NCI-H1092 treated with DMSO at 0.1 percent for 48 hours (cell line): ENCODE measurements at regions not wholly inside any gene's neighbourhood (a gene's known extent, or its start where the extent isn't known, plus 50 kb on each side); places are given as distances from the start of the nearest gene placed in this dataset.

Experiments used
- DNase-seq: peaks from one replicate; lab custom pipeline; 2025; lab: John Stamatoyannopoulos, UW

- no peak for DNase-seq
These were observed 1117.7 kb upstream of the MAP3K7 start for GRCh38 chr6:91704531-91704930.

- no peak for DNase-seq
These were observed 1110.3 kb upstream of the MAP3K7 start for GRCh38 chr6:91697010-91697695.

- DNase-seq, result no peak
These were observed 1108.3 kb upstream of the MAP3K7 start for GRCh38 chr6:91695221-91695620.

- DNase-seq, result no peak
These were observed 1107.3 kb upstream of the MAP3K7 start for GRCh38 chr6:91694016-91694654.

GRCh38 chr6:91691449-91691848, 1104.6 kb upstream of the MAP3K7 start:
- no peak for DNase-seq

GRCh38 chr6:91683240-91683639, 1096.4 kb upstream of the MAP3K7 start:
- no peak for DNase-seq

GRCh38 chr6:91681296-91681695, 1094.4 kb upstream of the MAP3K7 start:
- DNase-seq, result no peak

GRCh38 chr6:91678679-91679446, 1092.0 kb upstream of the MAP3K7 start:
- peak; percentile 82 for DNase-seq

GRCh38 chr6:91672201-91672600, 1085.3 kb upstream of the MAP3K7 start:
- no peak for DNase-seq

- no peak for DNase-seq
These were observed 1083.0 kb upstream of the MAP3K7 start for GRCh38 chr6:91669871-91670268.

GRCh38 chr6:91669154-91669870, 1082.4 kb upstream of the MAP3K7 start:
- DNase-seq, result peak; percentile 80

GRCh38 chr6:91667596-91667995, 1080.7 kb upstream of the MAP3K7 start:
- no peak for DNase-seq

- DNase-seq, result no peak
These were observed 1077.6 kb upstream of the MAP3K7 start for GRCh38 chr6:91664327-91664959.

- DNase-seq, result no peak
These were observed 1074.0 kb upstream of the MAP3K7 start for GRCh38 chr6:91660893-91661292.

GRCh38 chr6:91659891-91660290, 1073.0 kb upstream of the MAP3K7 start:
- peak; percentile 85 for DNase-seq

- peak; percentile 22 for DNase-seq
These were observed 1067.9 kb upstream of the MAP3K7 start for GRCh38 chr6:91654793-91655192.

GRCh38 chr6:91654357-91654756, 1067.5 kb upstream of the MAP3K7 start:
- no peak for DNase-seq

GRCh38 chr6:91653895-91654294, 1067.0 kb upstream of the MAP3K7 start:
- peak; percentile 16 for DNase-seq

- no peak for DNase-seq
These were observed 1066.3 kb upstream of the MAP3K7 start for GRCh38 chr6:91653076-91653723.

GRCh38 chr6:91646649-91647048, 1059.8 kb upstream of the MAP3K7 start:
- DNase-seq, result no peak

GRCh38 chr6:91645811-91646210, 1058.9 kb upstream of the MAP3K7 start:
- DNase-seq, result no peak
